ENCODE measurements at regions not wholly inside any gene's neighbourhood (a gene's known extent, or its start where the extent isn't known, plus 50 kb on each side); places are given as distances from the start of the nearest gene placed in this dataset.

DNA sequence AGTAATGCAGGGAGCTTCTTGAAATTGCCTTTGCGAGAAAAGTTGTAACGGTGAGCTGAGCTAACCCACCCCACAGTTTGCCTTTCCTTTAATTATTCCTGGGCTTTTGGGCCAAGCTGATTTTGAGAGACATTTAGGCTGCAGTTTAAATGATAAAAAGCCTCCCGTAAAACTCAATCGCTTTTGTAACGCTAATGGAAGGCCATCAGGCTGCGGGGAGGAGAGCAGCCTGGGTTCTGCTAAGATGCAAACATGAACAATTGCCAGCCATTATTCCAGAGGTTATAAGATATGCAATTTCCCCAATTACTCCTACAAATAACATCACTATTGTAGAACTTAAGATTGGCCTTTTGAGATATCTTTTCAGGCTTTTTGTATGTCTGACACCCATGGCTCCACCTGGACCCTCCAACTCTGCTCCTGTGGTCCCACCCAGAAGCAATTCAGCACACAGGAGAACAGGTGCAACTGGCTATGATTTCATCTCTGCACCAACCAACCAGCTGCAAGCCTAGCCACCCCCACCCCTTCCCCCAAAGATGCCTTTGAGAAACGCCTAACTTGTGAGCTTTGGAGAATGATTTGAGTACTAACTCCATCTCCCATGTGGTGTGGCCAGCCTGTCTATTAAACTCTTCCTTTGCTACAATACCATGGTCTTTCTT is 108.2 kb upstream of the FAM9C start:
- in situ Hi-C loops (cut with MboI; ENCODE audit: low sequenced_read_pairs), result no loop called here

DNA sequence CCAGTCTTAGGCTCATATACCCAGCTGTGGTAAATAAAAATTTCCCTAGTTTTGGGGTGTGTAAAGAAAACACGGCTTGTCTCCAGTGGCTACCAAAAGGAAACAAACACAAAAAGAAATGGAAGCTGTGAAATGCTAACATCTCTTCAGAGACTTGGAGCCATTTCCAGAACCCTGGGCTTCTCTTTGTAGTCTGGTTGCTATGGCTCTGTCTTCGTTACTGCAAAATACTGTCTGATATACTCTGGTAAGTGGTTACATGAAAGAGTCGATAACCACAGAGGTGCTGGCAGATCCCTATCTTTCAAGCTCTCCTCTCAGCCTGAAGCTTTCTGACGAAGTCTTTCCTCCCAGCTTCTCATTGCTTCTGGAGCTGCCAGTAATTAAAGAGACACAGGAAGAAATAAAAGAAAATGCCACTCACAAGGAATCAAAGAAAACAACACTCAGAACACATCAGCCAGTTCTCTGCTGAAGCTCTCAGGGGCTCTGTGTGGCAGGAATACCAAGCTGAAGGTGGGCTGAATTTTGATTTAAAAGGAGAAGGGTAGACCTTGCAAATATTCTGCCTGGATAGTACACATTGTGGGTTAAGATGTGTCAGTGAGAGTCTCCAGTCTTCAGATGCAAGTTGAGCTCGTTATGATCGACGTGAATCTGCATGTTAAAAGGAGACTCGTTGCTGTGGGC is 107.6 kb upstream of the FAM9C start:
- in situ Hi-C loops (cut with MboI; ENCODE audit: low sequenced_read_pairs), result no loop called here

DNA sequence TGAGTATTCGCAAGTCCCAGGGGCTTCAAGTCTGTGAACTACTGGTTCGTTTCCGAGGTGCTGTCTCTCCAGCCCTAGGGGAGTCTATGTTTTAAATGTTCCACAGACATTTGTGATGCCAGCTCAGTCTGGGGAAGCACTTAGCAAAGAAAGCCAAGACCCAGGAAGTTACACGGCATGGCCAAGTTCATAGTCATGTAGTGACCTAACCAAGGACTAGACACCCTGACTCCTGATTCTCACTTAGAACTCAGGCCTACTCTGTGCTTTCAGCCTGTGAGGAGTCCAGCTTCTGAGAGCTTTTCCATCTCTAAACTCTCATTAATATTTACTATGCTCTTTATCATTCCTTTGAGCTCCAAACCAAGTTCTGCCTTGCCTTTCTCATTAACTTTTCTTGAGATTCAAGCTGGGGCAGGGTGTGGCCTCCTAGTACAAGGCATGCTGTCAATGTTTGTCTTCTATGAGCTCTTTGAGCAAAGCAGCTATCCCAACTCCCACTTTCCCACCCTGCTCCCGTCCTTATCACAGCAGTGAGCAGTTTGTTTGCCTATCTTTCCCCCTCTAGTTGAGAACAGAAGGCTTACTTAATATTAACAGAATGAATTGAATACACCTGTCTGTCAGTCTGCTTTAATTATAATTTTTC is 105.4 kb upstream of the FAM9C start:
- in situ Hi-C loops (cut with MboI; ENCODE audit: low sequenced_read_pairs), result no loop called here

DNA sequence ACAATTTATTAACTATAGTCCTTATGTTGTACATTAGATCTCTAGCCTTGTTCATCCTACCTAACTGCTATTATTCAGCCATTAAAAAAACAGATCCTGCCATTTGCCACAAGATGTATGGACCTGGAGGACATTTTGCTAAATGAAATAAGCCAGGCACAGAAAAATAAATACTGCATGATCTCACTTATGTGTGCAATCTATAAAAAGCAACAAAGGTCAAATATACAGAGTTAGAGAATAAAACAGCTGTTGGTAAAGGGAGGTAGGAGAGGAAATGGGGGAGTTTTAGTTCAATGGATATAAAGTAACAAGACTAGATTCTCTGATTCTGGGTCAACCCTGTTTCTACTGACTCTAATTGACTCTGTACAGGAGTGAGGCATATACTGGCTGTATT is 103.3 kb upstream of the FAM9C start:
- in situ Hi-C loops (cut with MboI; ENCODE audit: low sequenced_read_pairs), result no loop called here

- in situ Hi-C loops (cut with MboI; ENCODE audit: low sequenced_read_pairs), result no loop called here
Observed at GRCh38 chrX:13147147-13147546, 102.7 kb upstream of the FAM9C start.

DNA sequence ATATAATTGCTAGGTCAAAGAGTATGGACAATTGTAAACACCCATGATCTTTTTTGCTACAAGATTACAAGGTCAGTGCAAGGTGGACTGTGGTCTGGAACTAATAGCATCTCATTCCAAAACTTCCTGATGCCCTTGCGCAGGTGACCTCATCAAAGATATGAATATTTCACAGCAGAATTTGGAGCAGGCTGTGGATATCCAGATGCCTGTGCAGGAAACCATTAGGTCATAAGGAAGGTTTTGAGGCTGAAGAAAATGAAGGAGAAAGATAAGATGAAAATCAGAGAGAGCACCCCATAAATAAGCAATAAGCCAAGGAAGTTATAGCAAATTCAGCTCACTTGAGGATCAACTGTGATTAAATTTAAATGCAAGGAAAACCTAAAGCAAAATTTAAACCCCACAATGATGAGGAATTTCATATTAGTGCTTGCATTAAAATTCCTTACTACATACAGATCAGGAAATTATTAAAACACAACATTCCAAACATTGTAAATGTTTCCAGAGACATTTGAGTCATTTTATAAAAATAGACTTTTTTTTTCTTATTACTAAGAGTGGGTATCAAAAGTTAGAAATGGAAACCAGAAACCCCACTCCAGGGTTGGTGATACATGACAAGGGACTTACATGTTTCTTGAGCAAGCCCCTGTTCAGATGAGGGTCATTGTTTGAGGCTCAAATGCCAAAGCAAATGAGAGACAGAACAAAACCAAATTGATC is 100.7 kb upstream of the FAM9C start:
- in situ Hi-C loops (cut with MboI; ENCODE audit: low sequenced_read_pairs), result no loop called here

DNA sequence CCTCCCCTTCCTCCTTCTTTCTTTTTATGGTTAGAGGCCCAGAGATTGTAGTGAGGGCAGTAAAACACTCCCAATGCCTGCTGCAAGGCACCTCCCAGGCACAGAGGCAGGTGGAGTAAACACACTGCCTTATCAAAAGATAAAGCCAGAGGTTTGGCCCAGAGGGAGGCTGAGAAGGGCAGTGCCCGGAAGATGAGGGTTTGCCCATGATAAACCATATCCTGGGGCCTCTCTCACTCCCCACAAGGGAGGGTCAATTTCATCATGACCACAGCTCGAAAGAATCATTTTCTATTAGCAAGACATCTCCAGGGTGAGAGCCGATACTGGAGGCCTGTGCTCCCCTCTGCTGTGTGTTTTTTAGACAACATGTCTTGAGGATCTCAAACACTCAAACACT is 98.5 kb upstream of the FAM9C start:
- in situ Hi-C loops (cut with MboI; ENCODE audit: low sequenced_read_pairs), result no loop called here

GRCh38 chrX:13140007-13140406 is 95.6 kb upstream of the FAM9C start:
- in situ Hi-C loops (cut with MboI; ENCODE audit: low sequenced_read_pairs), result no loop called here

DNA sequence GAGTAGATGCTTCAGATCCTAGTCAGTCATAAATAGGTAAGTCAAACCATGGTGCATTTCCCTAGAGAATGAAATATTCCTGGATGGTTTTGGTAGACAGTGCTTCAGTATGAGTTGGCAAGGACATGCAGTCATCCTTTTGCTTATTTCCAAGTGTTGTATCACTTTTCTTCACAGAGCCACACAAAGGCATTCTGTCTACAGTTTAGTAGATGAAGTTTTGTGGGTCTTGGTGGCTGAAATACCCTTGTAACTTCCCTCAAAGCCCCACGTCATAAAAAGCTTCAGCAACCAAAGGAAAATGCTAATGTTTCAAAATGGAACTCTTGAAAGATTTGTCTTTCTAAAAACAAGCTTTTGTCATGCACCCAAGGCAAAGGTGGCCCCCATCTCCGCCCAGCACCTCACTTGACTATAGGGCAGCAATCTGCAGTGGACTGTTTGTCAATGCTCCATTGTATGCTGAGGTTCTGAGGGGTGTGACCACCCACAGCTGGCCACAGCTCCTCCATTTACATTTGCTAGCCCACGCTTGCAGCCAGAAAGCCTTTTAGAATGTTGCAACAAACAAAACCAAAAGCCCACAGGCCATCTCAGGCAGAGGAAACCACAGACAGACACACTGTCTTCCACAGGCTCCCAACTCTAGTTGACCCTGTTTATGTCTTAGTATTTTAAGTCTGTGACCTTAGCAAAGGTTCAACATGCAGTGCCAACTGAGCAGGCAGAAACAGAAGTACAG is 87.1 kb upstream of the FAM9C start:
- in situ Hi-C loops (cut with MboI; ENCODE audit: low sequenced_read_pairs), result no loop called here

DNA sequence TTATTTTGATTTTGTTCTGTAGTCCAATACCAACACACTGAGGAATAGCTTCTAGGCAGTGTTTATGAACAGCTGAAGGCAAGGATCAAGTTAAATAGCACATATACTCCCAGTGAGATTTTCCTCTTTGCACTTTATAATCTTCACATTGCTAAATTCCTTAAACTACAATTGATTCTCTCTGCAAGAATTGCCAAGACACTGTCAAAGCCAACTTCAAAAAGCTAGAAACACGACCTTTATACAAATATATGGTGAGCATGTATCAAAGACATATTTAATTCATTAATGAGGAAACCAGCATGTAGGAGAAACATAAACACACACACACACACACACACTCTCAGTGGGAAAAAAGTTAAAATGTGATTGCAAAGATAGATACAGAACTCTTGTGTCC is 86.4 kb upstream of the FAM9C start:
- in situ Hi-C loops (cut with MboI; ENCODE audit: low sequenced_read_pairs), result no loop called here

DNA sequence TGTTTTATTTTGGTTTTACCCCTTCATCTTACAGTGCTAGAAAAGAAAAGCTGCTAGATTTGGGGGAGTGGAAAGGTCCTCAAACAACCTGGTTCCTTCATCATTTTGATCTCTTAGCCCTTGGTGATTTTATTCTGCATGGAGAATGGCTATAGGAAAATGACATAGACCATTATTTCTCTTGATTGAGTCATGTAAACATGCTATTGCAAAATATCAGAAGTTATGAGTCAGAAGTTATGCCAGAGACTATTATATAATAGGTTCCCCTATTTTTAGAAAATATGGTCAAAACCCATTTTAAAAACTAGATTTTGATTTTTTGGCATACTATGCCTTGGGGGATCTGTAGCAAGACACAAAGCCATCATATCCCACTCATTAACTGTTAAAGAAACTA is 83.7 kb upstream of the FAM9C start:
- in situ Hi-C loops (cut with MboI; ENCODE audit: low sequenced_read_pairs), result no loop called here

GRCh38 chrX:13126775-13127174 is 82.4 kb upstream of the FAM9C start:
- in situ Hi-C loops (cut with MboI; ENCODE audit: low sequenced_read_pairs), result no loop called here

GRCh38 chrX:13125188-13125587 is 80.8 kb upstream of the FAM9C start:
- in situ Hi-C loops (cut with MboI; ENCODE audit: low sequenced_read_pairs), result no loop called here

GRCh38 chrX:13123857-13124345 is 79.5 kb upstream of the FAM9C start:
- in situ Hi-C loops (cut with MboI; ENCODE audit: low sequenced_read_pairs), result no loop called here

DNA sequence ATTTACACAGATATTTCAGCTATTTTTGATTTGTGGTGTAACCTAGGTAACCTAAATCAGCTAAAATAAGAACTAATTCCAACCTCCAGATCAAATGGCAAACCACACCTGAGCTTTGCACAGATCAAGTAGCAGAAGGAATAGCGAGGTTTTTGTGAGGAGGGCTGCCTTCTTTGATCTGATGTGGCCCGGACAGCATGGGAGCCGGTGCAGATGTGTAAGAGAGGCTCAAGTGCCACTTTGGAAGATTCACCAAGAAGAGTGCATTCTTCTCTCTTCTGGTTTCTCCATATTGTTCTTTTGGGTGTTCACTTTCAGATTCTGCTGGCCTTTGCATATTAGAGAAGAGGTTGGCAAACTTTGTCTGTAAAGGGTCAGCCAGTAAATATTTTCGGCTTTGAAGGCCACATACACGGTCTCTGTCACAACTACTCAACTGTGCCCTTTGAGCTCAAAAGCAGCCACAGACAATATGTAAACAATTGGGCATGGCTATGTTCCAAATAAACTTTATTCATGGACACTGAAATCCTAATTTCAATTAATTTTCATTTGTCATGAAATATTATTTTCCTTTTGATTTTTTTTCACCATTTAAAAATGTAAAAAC is 78.9 kb upstream of the FAM9C start:
- in situ Hi-C loops (cut with MboI; ENCODE audit: low sequenced_read_pairs), result no loop called here

- in situ Hi-C loops (cut with MboI; ENCODE audit: low sequenced_read_pairs), result no loop called here
Observed at GRCh38 chrX:13121020-13121555, 76.7 kb upstream of the FAM9C start.

DNA sequence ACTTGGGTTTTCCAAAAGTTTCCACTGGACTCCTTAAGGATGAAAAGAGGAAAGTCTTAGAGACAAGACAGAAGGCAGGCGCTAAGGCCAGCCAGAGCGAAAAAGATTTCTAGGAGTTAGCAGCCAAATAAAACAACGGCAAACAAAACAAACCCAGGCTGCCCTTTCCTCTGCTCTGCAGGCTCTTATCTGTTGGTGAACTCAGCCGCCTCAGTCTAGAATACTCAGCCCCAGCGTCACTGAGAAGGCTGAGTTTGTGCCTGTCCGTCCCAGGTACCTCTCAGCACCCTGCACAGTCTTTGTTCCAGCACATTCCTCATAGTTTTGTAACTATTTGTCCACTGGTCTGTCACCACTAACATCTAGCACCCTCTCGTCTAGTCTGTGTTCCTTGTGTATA is 75.6 kb upstream of the FAM9C start:
- in situ Hi-C loops (cut with MboI; ENCODE audit: low sequenced_read_pairs), result no loop called here

GRCh38 chrX:13119386-13119785 is 75.0 kb upstream of the FAM9C start:
- in situ Hi-C loops (cut with MboI; ENCODE audit: low sequenced_read_pairs), result no loop called here

DNA sequence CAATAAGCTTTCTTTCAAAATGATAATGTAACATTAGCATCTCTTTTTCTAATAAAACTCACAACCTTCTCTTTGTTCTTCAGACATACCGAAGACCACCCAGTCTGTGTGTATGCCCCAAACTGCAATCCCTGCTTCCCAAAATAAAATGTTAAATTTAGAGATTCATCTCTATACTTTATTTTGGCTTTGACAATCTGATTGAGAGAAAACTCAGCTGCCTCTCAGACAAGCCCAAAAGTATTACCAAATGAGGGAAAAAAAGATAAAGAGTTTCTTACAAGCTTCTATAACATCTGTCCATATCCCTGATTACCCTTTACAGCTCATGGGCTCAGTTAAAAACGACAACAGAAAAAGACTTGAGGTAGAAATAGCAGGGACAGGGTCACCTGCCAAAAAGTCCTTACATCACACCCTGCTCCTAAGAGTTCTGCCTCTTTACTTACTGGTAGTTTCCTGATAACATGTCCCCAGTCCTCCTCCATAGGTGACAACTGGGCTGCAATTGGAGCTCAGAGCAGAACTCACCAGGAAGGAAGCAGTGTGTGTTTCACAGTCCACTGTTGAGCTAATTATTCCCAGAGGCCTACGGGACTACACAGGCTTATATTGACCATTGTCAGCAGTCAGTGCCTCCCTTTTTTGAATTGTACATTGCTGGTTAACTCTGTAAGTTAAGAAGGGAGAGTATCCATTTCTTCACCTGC is 70.9 kb upstream of the FAM9C start:
- in situ Hi-C loops (cut with MboI; ENCODE audit: low sequenced_read_pairs), result no loop called here

DNA sequence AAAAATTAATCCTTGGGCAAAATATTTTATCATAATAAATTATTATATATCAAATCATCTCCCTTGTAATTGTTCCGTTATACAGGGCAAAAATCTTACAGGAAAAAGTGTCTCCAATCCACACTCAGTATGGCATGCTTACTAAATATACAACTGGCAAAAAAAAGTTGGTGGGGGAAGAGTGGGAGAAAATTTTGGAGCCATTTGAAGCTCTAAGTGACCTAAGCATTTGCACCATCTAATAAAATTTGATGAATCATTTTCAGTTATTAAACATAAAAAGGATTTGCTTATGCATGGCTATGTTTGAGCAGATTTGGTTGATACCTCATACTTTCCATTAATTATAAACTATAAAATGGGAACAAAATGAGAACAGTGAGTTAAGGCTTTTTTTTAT is 68.1 kb upstream of the FAM9C start:
- in situ Hi-C loops (cut with MboI; ENCODE audit: low sequenced_read_pairs), result no loop called here
